Omental fat pad (tissue), 3 donors: ENCODE measurements at regions not wholly inside any gene's neighbourhood (a gene's known extent, or its start where the extent isn't known, plus 50 kb on each side); places are given as distances from the start of the nearest gene placed in this dataset.

ENCODE experiments used
- ATAC-seq: fragments of 150-250 bp; one replicate; pipeline ENCODE4 v1.9.1; 2016; ENCODE audit warnings: mild to moderate bottlenecking, moderate library complexity; ENCODE audit not compliant: low FRiP score
- DNase-seq: peaks from one replicate; pipeline ENCODE4 v3.0.0-alpha.2; 2019; ENCODE audit warnings: low spot score
- TF ChIP-seq, protein P1 (sequence below), 3 donors: fragments of 450-650 bp; IDR thresholded peaks; one replicate each; pipeline ENCODE4 v1.5.1; 2016 to 2017; ENCODE audit warnings: antibody characterized with exemption in 3 of 3, mild to moderate bottlenecking in 3 of 3, moderate library complexity in 2 of 3

DNA sequence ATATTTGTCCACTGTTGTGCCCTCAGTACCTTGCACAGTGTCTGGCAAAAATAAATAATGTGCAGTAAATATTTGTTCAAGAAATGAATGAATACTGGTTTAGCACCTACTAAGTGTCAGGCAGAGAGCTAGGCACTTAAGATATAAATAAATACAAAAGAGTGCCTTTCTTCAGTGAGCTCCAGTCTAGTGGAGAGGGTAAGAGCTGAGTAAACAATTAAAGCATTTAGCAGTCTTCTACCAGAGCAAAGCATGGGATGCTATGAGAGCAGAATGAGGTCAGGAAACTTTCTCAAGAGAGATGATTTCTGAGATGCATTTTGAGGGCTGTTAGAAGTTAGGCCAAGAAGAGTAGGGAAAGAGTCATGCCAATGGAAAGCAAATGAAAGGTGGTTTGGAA is 314.7 kb downstream of the DSC3 start:
- TF ChIP-seq, protein P1, sequence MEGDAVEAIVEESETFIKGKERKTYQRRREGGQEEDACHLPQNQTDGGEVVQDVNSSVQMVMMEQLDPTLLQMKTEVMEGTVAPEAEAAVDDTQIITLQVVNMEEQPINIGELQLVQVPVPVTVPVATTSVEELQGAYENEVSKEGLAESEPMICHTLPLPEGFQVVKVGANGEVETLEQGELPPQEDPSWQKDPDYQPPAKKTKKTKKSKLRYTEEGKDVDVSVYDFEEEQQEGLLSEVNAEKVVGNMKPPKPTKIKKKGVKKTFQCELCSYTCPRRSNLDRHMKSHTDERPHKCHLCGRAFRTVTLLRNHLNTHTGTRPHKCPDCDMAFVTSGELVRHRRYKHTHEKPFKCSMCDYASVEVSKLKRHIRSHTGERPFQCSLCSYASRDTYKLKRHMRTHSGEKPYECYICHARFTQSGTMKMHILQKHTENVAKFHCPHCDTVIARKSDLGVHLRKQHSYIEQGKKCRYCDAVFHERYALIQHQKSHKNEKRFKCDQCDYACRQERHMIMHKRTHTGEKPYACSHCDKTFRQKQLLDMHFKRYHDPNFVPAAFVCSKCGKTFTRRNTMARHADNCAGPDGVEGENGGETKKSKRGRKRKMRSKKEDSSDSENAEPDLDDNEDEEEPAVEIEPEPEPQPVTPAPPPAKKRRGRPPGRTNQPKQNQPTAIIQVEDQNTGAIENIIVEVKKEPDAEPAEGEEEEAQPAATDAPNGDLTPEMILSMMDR (IDR thresholded peaks at IDR 0.05): no peak
- ATAC-seq (no peak), DNase-seq (no peak)

DNA sequence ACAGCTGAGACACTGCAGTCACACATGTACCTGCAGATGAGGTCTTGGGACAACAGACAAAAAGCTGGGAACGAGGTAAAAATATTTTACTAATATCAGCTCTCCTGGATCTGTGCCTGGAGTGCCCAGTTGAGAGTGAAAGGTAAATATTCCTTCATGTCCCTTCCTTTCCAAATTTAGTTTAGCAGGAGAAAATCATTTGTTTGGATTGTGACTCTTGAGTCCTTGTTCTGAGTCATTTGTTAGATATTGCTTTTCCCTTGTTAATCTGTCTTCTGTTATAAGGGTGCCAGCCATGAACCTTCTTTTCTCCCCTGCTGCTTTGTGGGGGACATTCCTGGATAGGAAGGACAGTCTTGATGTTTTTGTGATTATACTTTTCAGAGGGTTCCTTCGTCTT is 329.2 kb downstream of the DSC3 start:
- TF ChIP-seq, protein P1 (IDR thresholded peaks at IDR 0.05): no peak
- no peak for ATAC-seq

DNA sequence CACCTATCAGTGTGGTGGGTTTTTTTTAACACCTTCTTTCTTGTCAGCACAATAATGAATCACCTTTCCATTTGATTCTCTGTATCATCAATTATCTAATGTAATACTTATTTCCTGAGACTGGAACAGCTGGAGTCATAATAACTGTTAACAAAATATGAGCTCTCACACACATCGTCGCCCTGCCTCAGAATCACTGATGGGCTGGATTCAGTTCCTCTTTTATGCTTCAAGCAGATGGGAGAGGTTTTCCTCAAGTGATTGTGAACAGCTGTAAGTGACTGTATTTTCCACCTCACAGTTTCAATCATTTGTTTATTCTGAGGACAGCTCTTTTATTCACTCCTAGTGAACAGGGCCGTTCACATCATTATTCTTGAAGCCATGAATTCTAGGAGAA is 330.2 kb downstream of the DSC3 start:
- no peak for DNase-seq
- ATAC-seq: no peak
- TF ChIP-seq, protein P1 (IDR thresholded peaks at IDR 0.05): no peak

More for the DNA sequence above, 329.2 kb downstream of the DSC3 start:
- no peak for DNase-seq

DNA sequence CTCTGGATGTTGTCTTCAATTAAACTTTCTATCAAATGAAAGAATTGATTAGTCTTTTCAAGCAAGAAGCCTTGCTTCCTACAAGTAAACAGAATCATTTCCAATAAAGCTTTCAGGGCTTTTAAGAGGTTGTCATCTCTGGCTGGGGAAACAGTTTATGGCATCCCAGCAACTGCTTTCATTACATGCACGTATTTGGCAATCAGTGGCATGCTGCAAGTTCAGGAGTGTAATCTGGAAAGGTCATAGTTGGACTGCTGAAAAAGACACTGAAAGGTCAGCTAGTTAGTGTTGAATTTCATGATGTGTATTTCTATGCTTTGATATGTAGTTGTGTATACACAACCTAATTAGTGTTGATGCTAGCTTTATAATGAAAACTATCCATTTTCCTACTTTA is 332.9 kb downstream of the DSC3 start:
- DNase-seq: no peak
- no peak for ATAC-seq
- TF ChIP-seq, protein P1 (IDR thresholded peaks at IDR 0.05): no peak

DNA sequence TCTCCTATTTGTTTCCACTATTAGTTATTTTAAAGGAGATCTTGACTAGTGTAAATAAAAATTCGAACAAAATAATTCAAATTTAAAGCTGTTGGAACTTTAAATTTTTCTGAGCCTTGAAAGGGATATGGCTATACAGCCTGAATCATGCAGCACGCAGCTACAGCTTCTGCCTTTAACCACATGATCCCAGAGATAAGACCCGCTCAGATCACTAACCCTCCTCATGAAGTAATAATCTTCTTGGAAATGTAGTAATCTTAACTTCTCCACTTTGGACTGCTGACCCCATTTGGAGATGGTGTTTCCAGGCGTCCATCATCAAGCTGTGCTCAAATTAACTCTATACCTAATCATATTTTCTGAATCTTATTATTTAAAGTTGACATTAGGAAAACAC is 336.6 kb downstream of the DSC3 start:
- ATAC-seq (no peak), DNase-seq (no peak)
- TF ChIP-seq, protein P1 (IDR thresholded peaks at IDR 0.05): no peak

DNA sequence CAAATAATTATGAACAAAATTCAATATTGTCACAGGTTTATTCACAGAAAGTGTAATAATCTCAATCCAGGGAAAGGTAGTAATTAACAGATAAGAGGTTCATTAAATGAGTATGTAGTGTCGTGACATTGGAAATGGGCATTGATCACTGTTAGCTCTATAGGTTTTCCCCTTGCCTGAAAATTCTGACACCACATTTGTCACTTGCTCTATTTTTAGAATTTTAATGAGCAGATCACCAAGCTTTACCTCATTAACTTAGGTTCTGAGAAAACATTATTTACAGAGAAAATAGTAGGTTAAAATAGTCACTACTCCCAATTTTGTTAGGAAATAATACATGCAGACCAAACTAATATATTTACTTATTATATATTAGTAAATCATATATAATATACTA is 344.0 kb downstream of the DSC3 start:
- DNase-seq (no peak), ATAC-seq (no peak)
- TF ChIP-seq, protein P1 (IDR thresholded peaks at IDR 0.05): no peak

DNA sequence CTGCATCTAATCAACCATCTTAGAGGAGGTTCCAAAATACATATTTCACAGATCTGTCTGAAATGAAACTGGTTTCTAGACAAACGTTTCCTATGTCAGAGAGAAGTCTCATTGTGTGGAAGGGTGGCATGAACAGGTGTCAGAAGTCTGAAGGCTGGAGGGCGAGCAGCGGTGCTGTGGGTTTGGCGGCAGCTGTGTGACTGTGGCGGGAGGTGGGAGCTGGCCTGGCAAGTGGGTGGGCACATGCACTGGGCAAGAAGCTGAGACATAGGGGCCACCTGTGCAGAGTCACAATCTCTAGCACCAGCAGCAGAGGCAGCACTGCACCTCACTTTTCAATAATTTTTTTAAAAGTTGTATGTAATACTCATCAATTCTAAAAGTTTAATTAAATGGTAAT is 346.3 kb downstream of the DSC3 start:
- ATAC-seq: no peak
- TF ChIP-seq, protein P1 (IDR thresholded peaks at IDR 0.05): no peak
- no peak for DNase-seq
